H1 (cell line): ENCODE measurements at regions not wholly inside any gene's neighbourhood (a gene's known extent, or its start where the extent isn't known, plus 50 kb on each side); places are given as distances from the start of the nearest gene placed in this dataset.

ENCODE experiments used
- ATF2 ChIP-seq: IDR thresholded peaks from 2 replicates; pipeline ENCODE4 v1.6.1; 2012; ENCODE audit warnings: low read length, inconsistent platforms
- BACH1 ChIP-seq: IDR thresholded peaks from 2 replicates; pipeline ENCODE4 v1.6.1; 2012; ENCODE audit warnings: low read length, improper control_type of control experiment
- CEBPB ChIP-seq: IDR thresholded peaks from 2 replicates; pipeline ENCODE4 v1.6.1; 2012; ENCODE audit warnings: low read depth, low read length
- CHD7 ChIP-seq: fragments of 300-600 bp; sonication (generic); IDR thresholded peaks from 2 replicates; pipeline ENCODE4 v1.7.1; 2012; ENCODE audit warnings: low read length, moderate library complexity, mild to moderate bottlenecking, inconsistent platforms; ENCODE audit not compliant: insufficient replicate concordance
- GTF2F1 ChIP-seq: IDR thresholded peaks from 2 replicates; pipeline ENCODE4 v1.6.1; 2012; ENCODE audit warnings: low read depth, low read length, improper control_type of control experiment, borderline replicate concordance
- RNF2 ChIP-seq: fragments of 200-900, 300-1000 bp; sonication (generic); IDR thresholded peaks from 2 replicates; pipeline ENCODE4 v1.7.1; 2016; ENCODE audit warnings: borderline replicate concordance, low read depth, mild to moderate bottlenecking, antibody characterized with exemption, low read length; ENCODE audit not compliant: poor library complexity, severe bottlenecking; ENCODE audit errors: missing control alignments
- SAP30 ChIP-seq: fragments of 300-600 bp; sonication (generic); IDR thresholded peaks from 2 replicates; pipeline ENCODE4 v1.7.1; 2012; ENCODE audit warnings: low read length, moderate library complexity, mild to moderate bottlenecking, inconsistent platforms; ENCODE audit not compliant: insufficient read depth, insufficient replicate concordance
- SIRT6 ChIP-seq: IDR thresholded peaks from one replicate; pipeline ENCODE4 v1.7.1; 2012; ENCODE audit warnings: low read length, inconsistent platforms
- SRF ChIP-seq: IDR thresholded peaks from 2 replicates; pipeline ENCODE4 v1.6.1; 2011; ENCODE audit warnings: mild to moderate bottlenecking, low read depth, low read length, moderate library complexity

- TF ChIP-seq CHD7 (no peak), BACH1 (no peak), RNF2 (no peak), SIRT6 (no peak), SAP30 (no peak), SRF (no peak), ATF2 (no peak), CEBPB (no peak), GTF2F1 (no peak)
Measured at GRCh38 chr15:56538901-56539545, 74.1 kb upstream of the MNS1 start (continued).
